ENCODE measurements at regions not wholly inside any gene's neighbourhood (a gene's known extent, or its start where the extent isn't known, plus 50 kb on each side); places are given as distances from the start of the nearest gene placed in this dataset.

GRCh38 chr3:118181274-118181673 is 853.4 kb downstream of the IGSF11 start:
- intact Hi-C loops (cut with DNase I) = no loop called here
- Histone ChIP-seq H3K27ac (no peak overlapping the region), H3K27me3 (no peaks in the 10 kb centered on the region), H3K9me3 (replicated peaks in 1 of 3) (no peaks in the 10 kb centered on the region), H3K36me3 (replicated peaks in 1 of 2) (no peaks in the 10 kb centered on the region), H3K4me1 (replicated peaks in 1 of 2) (no peaks in the 10 kb centered on the region), H3K4me3 (no peak overlapping the region)
- TF ChIP-seq CTCF (IDR thresholded peaks at IDR 0.05) (no peak), POLR2A (IDR thresholded peaks at IDR 0.05) (no peak)
- 41 to 59% (median 47%) methylated on average over 1 of the region's 1 CpG for WGBS, 4 donors
- no peak for DNase-seq

GRCh38 chr3:118186051-118186450 is 848.6 kb downstream of the IGSF11 start:
- intact Hi-C loops (cut with DNase I) = no loop called here
- WGBS, 4 donors = 67 to 71% (median 69%) methylated on average over 4 of the region's 4 CpGs
- TF ChIP-seq POLR2A (IDR thresholded peaks at IDR 0.05) (no peak), CTCF (IDR thresholded peaks at IDR 0.05) (no peak)

GRCh38 chr3:118187221-118187620 is 847.4 kb downstream of the IGSF11 start:
- TF ChIP-seq POLR2A (IDR thresholded peaks at IDR 0.05) = no peak
- no peak for TF ChIP-seq CTCF (IDR thresholded peaks at IDR 0.05)
- H3K36me3 ChIP-seq (replicated peaks in 1 of 2) = no peaks in the 10 kb centered on the region
- H3K9me3 ChIP-seq (replicated peaks in 1 of 3) = no peaks in the 10 kb centered on the region
- H3K27me3 ChIP-seq = no peaks in the 10 kb centered on the region
- no peak overlapping the region for H3K4me3 ChIP-seq
- H3K4me1 ChIP-seq (replicated peaks in 1 of 2) = no peaks in the 10 kb centered on the region
- intact Hi-C loops (cut with DNase I) = no loop called here
- no peak for DNase-seq
- H3K27ac ChIP-seq = no peak overlapping the region

More at GRCh38 chr3:118186051-118186450, 848.6 kb downstream of the IGSF11 start:
- no peak overlapping the region for H3K4me3 ChIP-seq
- H3K27ac ChIP-seq = no peak overlapping the region
- H3K4me1 ChIP-seq (replicated peaks in 1 of 2) = no peaks in the 10 kb centered on the region
- no peak for DNase-seq
- no peaks in the 10 kb centered on the region for H3K9me3 ChIP-seq (replicated peaks in 1 of 3)
- H3K27me3 ChIP-seq = no peaks in the 10 kb centered on the region
- H3K36me3 ChIP-seq (replicated peaks in 1 of 2) = no peaks in the 10 kb centered on the region

- intact Hi-C loops (cut with DNase I) = no loop called here
- no peak for TF ChIP-seq POLR2A (IDR thresholded peaks at IDR 0.05)
- no peak for TF ChIP-seq CTCF (IDR thresholded peaks at IDR 0.05)
- H3K4me1 ChIP-seq (replicated peaks in 1 of 2) = no peaks in the 10 kb centered on the region
- H3K27me3 ChIP-seq = no peaks in the 10 kb centered on the region
- H3K4me3 ChIP-seq = no peak overlapping the region
- H3K36me3 ChIP-seq (replicated peaks in 1 of 2) = no peaks in the 10 kb centered on the region
- H3K9me3 ChIP-seq (replicated peaks in 1 of 3) = peaks cover 0 to 12% (median 0%) of the 10 kb centered on the region in 3 donors
- H3K27ac ChIP-seq = no peak overlapping the region
- no peak for DNase-seq
- WGBS, 4 donors = 74 to 81% (median 75%) methylated on average over 1 of the region's 1 CpG
Observed at GRCh38 chr3:118196183-118196582, 838.5 kb downstream of the IGSF11 start.

All from adrenal gland (tissue), 9 donors.